GM18870 (cell line): ENCODE measurements at regions not wholly inside any gene's neighbourhood (a gene's known extent, or its start where the extent isn't known, plus 50 kb on each side); places are given as distances from the start of the nearest gene placed in this dataset.
"Not testable (repeated sequence)": the region's sequence is repeated elsewhere in the genome, so short reads cannot be mapped to it uniquely, and the experiment has no call there.

Experiments
- ATAC-seq: cut with Tn5 transposase; IDR thresholded peaks from one replicate; pipeline ENCODE4 v1.9.1; 2021; ENCODE audit warnings: moderate library complexity; ENCODE audit not compliant: unreplicated experiment

DNA sequence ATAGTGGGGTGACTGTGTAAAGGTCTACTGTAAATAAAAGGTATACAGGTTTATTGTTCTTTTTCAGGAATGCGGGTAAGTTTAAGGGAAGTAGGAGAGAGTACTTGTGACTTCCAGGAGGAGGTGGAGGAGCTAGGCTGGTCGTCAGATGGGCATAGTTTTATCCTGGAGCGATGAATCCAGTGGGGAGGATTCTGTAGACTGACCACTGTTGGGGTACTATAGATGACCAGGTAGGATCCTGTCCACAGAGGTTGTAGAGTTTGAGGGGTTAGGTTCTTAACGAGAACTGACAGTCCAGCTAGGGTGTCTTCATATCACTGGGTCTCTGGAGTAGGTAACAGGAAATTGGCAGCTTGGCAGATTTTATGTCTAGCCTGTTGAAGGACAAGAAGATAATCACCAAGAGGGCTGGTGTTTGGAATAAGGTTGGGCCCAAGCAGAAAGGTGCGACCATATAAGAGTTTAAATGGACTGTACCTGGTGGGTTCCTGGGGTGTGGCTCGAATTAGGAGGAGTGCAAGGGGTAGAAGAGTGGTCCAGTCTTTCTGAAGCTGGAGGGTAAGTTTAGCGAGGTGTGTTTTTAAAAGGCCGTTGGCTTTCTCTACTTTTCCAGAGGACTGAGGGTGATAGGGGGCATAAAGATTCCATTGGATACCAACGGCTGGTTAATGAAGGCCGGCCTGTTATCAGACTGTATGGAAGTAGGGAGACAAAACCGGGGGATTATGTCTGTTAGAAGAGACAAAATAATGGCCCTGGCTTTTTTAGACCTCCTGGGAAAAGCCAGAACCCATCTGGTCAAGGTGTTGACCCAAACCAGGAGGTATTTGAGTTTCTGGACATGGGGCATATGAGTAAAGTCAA, 751.3 kb upstream of the ADGRB3 start:
- no peak for ATAC-seq

DNA sequence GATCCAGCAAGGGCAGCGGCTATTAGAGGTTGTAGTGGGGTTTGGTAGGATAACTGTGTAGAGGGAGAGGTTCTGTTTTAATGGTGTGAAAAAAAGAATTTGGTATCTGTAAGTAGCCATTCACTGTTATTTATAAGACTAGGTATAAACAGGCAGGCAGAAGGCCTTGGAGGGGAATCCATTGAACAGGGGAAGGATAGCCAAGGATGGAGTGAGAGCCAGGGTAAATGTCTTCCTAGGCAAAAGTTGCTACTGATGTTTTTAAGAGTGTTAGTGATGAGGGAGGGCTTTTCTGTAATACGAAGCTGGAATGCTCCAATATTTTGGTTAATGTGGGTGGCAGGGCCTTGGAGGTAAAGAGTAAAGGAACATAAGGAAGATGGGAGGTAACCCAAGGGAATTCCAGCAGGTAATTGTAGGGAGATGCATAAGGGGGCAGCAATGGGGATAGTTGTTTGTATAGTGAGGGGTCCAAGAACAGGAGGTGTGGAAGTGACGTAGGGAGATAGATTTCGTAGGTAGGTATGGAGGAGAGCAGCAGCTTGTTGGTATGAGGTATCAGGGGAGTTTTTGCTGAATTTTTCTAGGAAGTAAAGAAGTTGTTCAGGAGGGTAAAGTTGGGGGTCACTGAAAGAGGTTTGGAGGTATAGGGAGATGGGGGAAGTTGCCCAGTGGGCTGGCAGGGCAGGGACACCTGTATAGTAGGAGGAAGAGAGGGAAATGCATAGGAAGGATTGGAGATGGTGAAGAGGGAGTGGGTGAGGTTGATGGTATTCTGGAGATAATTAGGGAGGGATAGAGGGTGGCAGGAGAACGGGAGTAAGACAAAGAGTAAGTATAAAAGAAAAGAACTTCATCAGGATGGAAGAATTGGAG, 752.4 kb upstream of the ADGRB3 start:
- no peak for ATAC-seq

- ATAC-seq, result no peak
Observed at GRCh38 chr6:67881706-67882065, 753.4 kb upstream of the ADGRB3 start.

DNA sequence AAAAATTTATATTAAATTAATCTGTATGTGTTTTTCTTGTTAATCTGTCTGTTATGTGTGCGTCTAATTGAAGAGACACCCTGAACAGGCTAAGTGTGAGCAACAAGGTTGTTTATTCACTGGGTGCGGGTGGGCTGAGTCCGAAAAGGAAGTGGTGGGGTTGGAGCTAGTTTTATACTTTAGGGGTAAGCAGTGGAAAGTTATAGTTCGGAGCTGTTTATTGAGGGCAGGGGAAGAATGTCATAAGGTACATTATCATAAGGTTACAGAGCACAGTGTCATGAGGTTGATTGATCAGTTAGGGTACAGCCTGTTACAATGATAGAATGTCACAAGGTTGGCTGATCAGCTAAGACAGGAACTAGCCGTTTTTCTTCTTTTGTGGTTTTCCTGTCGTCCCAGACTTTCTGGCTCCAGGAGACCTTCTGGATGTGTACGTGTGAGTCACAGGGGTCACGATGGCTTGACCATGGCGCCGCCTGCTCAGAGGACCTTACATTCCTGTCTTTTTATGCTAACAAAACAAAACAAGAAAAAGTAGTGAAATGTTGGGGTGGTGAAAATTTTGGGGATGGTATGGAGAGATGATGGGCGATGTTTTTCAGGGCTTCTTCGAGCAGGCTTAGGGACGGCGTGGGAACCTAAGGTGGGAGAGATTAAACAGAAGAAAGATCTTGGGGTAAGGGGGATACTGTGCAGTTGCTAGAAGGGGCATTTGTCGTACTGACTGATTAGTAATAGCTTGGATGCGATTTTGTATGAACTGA, 754.0 kb upstream of the ADGRB3 start:
- ATAC-seq, result no peak

DNA sequence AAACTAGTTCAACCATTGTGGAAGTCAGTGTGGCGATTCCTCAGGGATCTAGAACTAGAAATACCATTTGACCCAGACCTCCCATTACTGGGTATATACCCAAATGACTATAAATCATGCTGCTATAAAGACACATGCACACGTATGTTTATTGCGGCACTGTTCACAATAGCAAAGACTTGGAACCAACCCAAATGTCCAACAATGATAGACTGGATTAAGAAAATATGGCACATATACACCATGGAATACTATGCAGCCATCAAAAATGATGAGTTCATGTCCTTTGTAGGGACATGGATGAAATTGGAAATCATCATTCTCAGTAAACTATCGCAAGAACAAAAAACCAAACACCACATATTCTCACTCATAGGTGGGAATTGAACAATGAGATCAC, 754.7 kb upstream of the ADGRB3 start:
- not testable (repeated sequence) for ATAC-seq

DNA sequence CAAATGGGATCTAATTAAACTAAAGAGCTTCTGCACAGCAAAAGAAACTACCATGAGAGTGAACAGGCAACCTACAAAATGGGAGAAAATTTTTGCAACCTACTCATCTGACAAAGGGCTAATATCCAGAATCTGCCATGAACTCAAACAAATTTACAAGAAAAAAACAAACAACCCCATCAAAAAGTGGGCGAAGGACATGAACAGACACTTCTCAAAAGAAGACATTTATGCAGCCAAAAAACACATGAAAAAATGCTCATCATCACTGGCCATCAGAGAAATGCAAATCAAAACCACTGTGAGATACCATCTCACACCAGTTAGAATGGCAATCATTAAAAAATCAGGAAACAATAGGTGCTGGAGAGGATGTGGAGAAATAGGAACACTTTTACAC, 755.2 kb upstream of the ADGRB3 start:
- not testable (repeated sequence) for ATAC-seq

DNA sequence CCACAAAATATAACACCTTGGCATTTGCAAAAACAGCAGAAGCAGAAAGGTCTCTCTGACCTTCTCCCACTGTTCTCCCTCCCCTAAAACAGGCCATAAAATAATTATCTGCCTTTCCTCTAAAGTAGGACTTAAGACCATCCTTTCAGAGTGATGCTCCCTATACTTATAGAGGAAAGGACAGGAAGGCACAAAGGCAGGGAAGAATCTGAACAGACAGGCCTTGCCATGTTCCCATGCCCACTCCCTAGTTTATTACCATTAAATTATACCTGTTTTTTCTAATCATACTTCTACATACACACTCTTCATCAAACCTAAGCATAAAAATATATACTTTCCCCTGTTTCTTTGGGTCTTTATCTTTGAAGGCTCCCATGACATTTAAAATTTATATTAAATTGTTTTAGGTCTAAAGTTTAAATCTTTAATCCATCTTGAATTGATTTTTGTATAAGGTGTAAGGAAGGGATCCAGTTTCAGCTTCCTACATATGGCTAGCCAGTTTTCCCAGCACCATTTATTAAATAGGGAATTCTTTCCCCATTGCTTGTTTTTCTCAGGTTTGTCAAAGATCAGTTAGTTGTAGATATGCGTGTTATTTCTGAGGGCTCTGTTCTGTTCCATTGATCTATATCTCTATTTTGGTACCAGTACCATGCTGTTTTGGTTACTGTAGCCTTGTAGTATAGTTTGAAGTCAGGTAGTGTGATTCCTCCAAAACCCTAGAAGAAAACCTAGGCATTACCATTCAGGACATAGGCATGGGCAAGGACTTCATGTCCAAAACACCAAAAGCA, 755.8 kb upstream of the ADGRB3 start:
- not testable (repeated sequence) for ATAC-seq

- not testable (repeated sequence) for ATAC-seq
Observed at GRCh38 chr6:67878216-67878615, 756.9 kb upstream of the ADGRB3 start.

- no peak for ATAC-seq
Observed at GRCh38 chr6:67877288-67877687, 757.8 kb upstream of the ADGRB3 start.

- ATAC-seq, result no peak
Observed at GRCh38 chr6:67875877-67876383, 759.2 kb upstream of the ADGRB3 start.

GRCh38 chr6:67870321-67870720, 764.8 kb upstream of the ADGRB3 start:
- no peak for ATAC-seq

- no peak for ATAC-seq
Observed at GRCh38 chr6:67863346-67863745, 771.7 kb upstream of the ADGRB3 start.

GRCh38 chr6:67854098-67854497, 781.0 kb upstream of the ADGRB3 start:
- no peak for ATAC-seq

DNA sequence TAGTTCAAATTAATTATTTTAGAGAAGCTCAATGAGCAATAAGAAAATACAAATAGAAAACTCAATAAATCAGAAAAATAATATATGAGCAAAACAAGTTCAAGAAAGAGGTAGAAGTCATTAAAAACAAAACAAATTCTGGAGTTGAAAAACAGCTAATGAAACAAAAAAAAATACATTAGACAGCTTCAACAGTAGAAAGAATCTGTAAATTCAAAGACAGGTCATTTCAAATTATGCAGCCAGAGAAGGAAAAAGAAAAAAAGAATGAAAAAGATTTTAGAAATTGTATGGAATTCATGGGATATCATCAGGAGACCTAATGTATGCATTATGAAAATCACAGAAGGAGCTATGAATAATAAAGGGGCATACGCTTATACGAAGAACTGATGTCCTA, 795.3 kb upstream of the ADGRB3 start:
- ATAC-seq, result no peak

DNA sequence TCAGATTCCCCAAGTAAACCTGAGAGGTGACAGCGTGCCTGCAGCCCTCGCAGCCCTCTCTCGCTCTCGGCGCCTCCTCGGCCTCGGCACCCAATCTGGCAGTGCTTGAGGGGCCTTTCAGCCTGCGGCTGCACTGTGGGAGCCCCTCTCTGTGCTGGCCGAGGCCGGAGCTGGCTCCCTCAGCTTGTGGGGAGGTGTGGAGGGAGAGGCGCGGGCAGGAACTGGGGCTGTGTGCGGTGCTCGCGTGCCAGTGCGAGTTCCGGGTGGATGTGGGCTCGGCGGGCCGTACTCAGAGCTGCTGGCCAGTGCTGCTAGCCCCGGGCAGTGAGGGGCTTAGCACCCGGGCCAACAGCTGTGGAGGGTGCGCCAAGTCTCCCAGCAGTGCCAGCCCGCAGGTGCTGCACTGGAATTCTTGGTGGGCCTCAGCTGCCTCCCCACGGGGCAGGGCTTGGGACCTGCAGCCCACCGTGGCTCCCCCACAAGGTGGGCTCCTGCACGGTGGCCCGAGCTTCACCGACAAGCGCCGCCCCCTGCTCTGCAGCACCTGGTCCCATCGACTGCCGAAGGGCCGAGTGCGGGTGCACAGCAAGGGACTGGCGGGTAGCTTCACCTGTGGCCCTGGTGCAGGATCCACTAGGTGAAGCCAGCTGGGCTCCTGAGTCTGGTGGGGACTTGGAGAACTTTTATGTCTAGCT, 809.7 kb upstream of the ADGRB3 start:
- no peak for ATAC-seq

GRCh38 chr6:67818322-67818721, 816.8 kb upstream of the ADGRB3 start:
- no peak for ATAC-seq

DNA sequence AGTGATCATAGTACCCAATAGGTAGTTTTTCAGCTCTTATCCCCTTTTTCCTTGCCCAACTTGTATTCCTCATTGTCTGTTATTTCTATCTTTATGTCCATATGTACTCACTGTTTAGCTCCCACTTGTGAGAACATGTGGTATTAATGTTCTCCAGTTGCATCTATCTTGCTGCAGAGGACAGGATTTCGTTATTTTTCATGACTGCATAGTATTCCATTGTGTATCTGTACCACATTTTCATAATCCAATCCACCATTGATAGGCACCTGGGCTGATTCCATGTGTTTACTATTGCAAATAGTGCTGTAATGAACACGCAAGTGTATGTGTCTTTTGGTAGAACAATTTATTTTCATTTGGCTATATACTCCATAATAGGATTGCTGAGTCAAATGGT, 819.5 kb upstream of the ADGRB3 start:
- ATAC-seq, result no peak

DNA sequence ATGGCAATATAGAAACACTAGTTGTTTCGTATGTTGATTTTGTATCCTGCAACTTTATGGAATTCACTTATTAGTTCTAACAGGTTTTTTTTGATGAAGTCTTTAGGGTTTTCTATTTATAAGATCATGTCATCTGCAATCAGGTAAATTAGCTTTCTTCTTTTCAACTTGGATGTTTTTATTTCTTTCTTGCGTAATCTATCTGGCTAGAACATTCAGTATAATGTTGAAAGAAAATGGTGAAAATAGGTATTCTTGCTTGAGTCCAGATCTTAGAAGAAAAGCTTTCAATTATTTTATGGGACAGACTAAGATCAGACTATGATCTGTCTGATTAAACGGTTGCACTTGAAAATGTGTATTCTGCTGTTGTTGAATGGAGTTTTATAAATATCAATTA, 820.8 kb upstream of the ADGRB3 start:
- no peak for ATAC-seq

DNA sequence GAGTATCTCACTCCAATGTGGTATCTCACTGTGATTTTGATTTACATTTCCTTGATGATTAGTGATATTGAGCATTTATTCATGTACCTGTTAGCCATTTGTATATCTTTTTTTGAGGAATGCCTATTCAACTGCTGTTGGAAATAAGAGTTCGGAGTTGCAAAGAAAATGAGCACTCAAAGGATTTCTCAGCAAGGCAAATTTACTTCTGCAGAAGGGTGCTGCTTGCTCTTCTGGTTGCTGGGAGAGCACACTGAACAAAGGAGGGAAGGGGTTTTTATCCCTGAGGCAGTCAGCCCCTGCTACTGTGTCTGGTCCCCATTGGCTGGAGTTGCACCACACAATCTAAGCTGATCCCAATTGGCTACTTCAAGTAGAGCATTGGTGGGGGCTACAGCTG, 822.4 kb upstream of the ADGRB3 start:
- no peak for ATAC-seq

DNA sequence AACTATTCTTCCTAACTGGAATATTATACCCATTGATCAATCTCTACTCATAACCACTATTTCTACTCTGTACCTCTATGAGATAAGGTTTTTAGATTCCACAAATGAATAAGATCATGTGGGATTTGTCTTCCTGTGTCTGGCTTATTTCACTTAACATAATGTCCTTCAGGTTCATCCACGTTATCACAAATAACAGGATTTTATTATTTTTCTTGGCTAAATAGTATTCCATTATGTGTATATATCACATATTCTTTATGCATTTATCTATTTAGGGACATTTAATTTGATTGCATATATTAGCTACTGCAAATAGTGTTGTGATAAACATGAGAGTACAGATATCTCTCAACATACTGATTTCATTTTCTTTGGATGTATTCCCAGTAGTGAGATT, 823.0 kb upstream of the ADGRB3 start:
- ATAC-seq, result no peak
